ENCODE measurements at regions not wholly inside any gene's neighbourhood (a gene's known extent, or its start where the extent isn't known, plus 50 kb on each side); places are given as distances from the start of the nearest gene placed in this dataset.

- no peak for TF ChIP-seq CTCF (conservative IDR thresholded peaks at IDR 0.05 in 1 of 2, IDR thresholded peaks at IDR 0.05 in 1 of 2; ENCODE audit: extremely low read depth in 1 of 2, insufficient read depth in 1 of 2, low read depth in 1 of 2, low read length in 2 of 2)
- no peak for TF ChIP-seq EZH2 (IDR thresholded peaks at IDR 0.05; ENCODE audit: borderline replicate concordance, low read length)
Measured at GRCh38 chr5:18321262-18321942, 687.1 kb downstream of the TAF11L14 start.
